Mucosa of stomach (tissue), 1 donor: ENCODE measurements at regions not wholly inside any gene's neighbourhood (a gene's known extent, or its start where the extent isn't known, plus 50 kb on each side); places are given as distances from the start of the nearest gene placed in this dataset.

Experiments used
- H3K27me3 ChIP-seq: one replicate; pipeline ENCODE4 v1.7.0; 2013; ENCODE audit warnings: mild to moderate bottlenecking, low read length; ENCODE audit not compliant: control insufficient read depth, insufficient read depth
- H3K36me3 ChIP-seq: one replicate; pipeline ENCODE4 v1.7.0; 2013; ENCODE audit warnings: low read length; ENCODE audit not compliant: control insufficient read depth, insufficient read depth
- H3K4me1 ChIP-seq: one replicate; pipeline ENCODE4 v1.7.0; 2013; ENCODE audit warnings: mild to moderate bottlenecking, low read length; ENCODE audit not compliant: control insufficient read depth, insufficient read depth
- H3K4me3 ChIP-seq: one replicate; pipeline ENCODE4 v1.7.0; 2013; ENCODE audit warnings: low read length
- H3K9ac ChIP-seq: one replicate; pipeline ENCODE4 v1.7.0; 2013; ENCODE audit warnings: mild to moderate bottlenecking, low read length, moderate library complexity
- H3K9me3 ChIP-seq: one replicate; pipeline ENCODE4 v1.7.0; 2013; ENCODE audit warnings: mild to moderate bottlenecking, low read length, moderate library complexity; ENCODE audit not compliant: control insufficient read depth
- donor health status: Pancreatic carcinoma.

DNA sequence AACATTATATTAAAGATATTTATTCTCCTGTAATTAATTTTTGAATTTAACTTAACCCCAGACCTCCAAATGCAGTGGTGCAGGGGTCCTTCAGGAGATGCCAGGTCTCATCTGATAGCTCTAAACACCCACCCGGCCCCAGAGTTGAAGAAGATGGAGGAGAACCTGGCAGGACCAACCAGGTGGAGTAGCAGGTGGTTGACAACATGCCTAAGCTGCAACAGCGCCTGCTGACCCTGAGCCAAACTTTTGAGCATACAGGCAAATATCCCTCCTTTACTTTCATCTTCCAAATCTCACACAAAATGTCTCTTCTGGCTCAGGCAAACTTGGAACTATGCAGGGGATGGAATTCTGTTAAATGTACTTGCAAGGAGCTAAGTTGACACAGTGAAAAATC, 145.3 kb upstream of the TCF21 start:
- no peaks in the 10 kb centered on the region for H3K27me3 ChIP-seq
- no peak overlapping the region for H3K9ac ChIP-seq
- H3K4me3 ChIP-seq, result no peak overlapping the region
- no peaks in the 10 kb centered on the region for H3K9me3 ChIP-seq
- H3K4me1 ChIP-seq, result no peaks in the 10 kb centered on the region
- no peaks in the 10 kb centered on the region for H3K36me3 ChIP-seq

DNA sequence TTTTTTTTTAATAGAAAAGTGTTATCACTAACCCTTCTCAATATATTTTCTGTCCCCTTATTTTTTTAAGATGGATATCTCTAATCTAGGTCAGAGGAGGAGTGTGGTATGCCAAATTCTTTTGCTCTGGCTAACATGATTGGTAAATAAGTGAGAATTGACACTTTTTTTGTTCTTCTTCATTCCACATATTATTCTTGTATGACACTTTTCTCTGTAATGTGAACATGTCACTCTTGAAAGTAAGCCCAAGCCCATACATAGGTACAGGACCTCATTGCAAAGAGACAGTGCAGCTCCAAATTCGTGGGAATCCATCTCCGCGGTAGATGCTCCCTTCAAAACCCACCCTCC, 142.5 kb upstream of the TCF21 start:
- H3K4me3 ChIP-seq, result no peak overlapping the region
- no peaks in the 10 kb centered on the region for H3K9me3 ChIP-seq
- no peaks in the 10 kb centered on the region for H3K27me3 ChIP-seq
- no peaks in the 10 kb centered on the region for H3K36me3 ChIP-seq
- no peak overlapping the region for H3K9ac ChIP-seq
- H3K4me1 ChIP-seq, result no peaks in the 10 kb centered on the region

- no peaks in the 10 kb centered on the region for H3K4me1 ChIP-seq
- no peaks in the 10 kb centered on the region for H3K9me3 ChIP-seq
- H3K27me3 ChIP-seq, result no peaks in the 10 kb centered on the region
- H3K4me3 ChIP-seq, result no peak overlapping the region
- H3K36me3 ChIP-seq, result no peaks in the 10 kb centered on the region
- H3K9ac ChIP-seq, result no peak overlapping the region
Observed at GRCh38 chr6:133748628-133749027, 140.3 kb upstream of the TCF21 start.

- Histone ChIP-seq H3K9ac (no peak overlapping the region), H3K27me3 (no peaks in the 10 kb centered on the region), H3K4me3 (no peak overlapping the region), H3K4me1 (peaks cover 5% of the 10 kb centered on the region), H3K36me3 (no peaks in the 10 kb centered on the region), H3K9me3 (no peaks in the 10 kb centered on the region)
Observed at GRCh38 chr6:133749427-133749826, 139.5 kb upstream of the TCF21 start.

GRCh38 chr6:133752129-133752528, 136.8 kb upstream of the TCF21 start:
- Histone ChIP-seq H3K27me3 (no peaks in the 10 kb centered on the region), H3K4me1 (peaks cover 5% of the 10 kb centered on the region), H3K36me3 (no peaks in the 10 kb centered on the region), H3K9ac (no peak overlapping the region), H3K9me3 (no peaks in the 10 kb centered on the region), H3K4me3 (no peak overlapping the region)

- H3K9ac ChIP-seq, result no peak overlapping the region
- no peaks in the 10 kb centered on the region for H3K36me3 ChIP-seq
- no peaks in the 10 kb centered on the region for H3K9me3 ChIP-seq
- no peak overlapping the region for H3K4me3 ChIP-seq
- no peaks in the 10 kb centered on the region for H3K27me3 ChIP-seq
- H3K4me1 ChIP-seq, result peaks cover 5% of the 10 kb centered on the region
Observed at GRCh38 chr6:133753756-133754155, 135.2 kb upstream of the TCF21 start.

DNA sequence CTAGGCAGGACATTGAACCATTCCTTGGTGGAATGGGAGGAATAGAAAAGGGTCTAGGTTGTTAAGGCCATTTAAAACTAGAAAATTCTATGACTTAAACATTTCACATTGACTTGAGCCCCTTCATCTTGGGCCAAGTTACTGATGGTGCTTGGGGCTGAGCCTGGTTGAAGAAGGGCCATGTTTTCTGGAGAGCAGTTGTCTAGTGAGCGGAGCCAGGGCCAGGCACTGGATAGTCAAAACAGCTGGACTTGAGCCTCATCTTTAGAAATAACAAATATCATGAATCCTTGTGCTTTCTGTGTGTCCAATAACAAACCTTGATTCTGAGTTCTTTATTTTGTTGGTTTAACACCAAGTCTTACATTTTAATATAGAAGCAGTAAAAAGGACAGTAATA, 134.6 kb upstream of the TCF21 start:
- H3K9ac ChIP-seq, result no peak overlapping the region
- no peaks in the 10 kb centered on the region for H3K36me3 ChIP-seq
- no peaks in the 10 kb centered on the region for H3K9me3 ChIP-seq
- H3K4me3 ChIP-seq, result no peak overlapping the region
- peaks cover 5% of the 10 kb centered on the region for H3K4me1 ChIP-seq
- H3K27me3 ChIP-seq, result no peaks in the 10 kb centered on the region

DNA sequence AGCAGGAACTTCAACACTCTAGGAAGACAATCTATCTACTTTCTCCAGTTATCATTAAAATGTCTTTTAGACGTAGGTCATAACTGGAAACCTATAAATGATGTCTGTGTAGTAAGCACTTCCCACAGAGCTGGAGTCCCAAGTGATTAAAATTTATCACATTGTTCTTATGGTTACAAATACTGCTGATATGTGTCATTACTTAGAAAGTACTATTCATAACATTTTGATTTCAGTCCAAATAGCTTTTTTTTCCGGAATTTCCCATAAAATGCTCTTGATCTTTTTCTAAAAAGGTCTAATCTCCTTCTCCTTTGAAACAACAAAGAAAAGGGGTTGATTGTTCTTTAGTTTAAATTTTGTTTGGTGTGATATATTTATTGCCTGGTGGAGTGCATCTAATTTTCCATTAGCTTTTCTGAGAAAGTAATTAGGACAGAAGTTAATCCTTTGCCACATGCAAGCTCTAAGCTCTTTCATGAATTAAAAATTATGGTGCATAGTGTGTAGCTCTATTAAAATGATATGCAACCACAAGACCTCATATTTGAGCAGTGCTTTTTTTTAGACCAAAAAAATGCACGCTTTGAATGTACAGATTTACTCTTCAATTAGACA, 132.7 kb upstream of the TCF21 start:
- Histone ChIP-seq H3K4me1 (peaks cover 5% of the 10 kb centered on the region), H3K9me3 (no peaks in the 10 kb centered on the region), H3K9ac (no peak overlapping the region), H3K27me3 (no peaks in the 10 kb centered on the region), H3K36me3 (no peaks in the 10 kb centered on the region), H3K4me3 (no peak overlapping the region)

GRCh38 chr6:133757335-133757734, 131.6 kb upstream of the TCF21 start:
- Histone ChIP-seq H3K36me3 (no peaks in the 10 kb centered on the region), H3K27me3 (no peaks in the 10 kb centered on the region), H3K9me3 (no peaks in the 10 kb centered on the region), H3K4me1 (peaks cover 5% of the 10 kb centered on the region), H3K4me3 (no peak overlapping the region), H3K9ac (no peak overlapping the region)

DNA sequence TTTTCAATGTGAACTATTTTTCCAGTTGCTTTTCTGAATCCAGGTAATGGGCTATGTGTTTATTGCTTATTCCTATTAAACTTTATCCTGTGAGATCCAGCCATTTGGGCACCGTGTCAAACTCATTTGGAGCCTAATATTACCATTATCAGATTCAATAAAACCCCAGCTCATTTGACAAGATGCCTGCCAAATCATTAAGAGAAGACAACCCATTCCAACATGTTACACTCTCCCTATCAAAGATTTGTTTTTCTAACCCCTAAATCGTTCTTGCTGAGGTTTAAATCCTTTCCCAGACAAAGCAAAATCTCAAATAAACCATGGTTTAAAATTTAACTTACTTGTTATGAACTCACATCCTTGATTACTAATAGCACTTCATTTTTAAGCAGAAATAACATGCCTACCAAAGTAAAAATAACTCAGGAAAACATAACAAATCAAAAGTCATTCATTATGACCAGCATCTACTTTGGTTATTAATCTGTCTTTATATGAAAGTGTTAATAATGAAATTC, 130.0 kb upstream of the TCF21 start:
- Histone ChIP-seq H3K36me3 (no peaks in the 10 kb centered on the region), H3K9ac (no peak overlapping the region), H3K4me3 (no peak overlapping the region), H3K4me1 (peaks cover 3% of the 10 kb centered on the region), H3K27me3 (no peaks in the 10 kb centered on the region), H3K9me3 (no peaks in the 10 kb centered on the region)

- no peak overlapping the region for H3K4me3 ChIP-seq
- H3K9me3 ChIP-seq, result no peaks in the 10 kb centered on the region
- H3K36me3 ChIP-seq, result no peaks in the 10 kb centered on the region
- H3K9ac ChIP-seq, result no peak overlapping the region
- no peaks in the 10 kb centered on the region for H3K4me1 ChIP-seq
- no peaks in the 10 kb centered on the region for H3K27me3 ChIP-seq
Observed at GRCh38 chr6:133759524-133759923, 129.4 kb upstream of the TCF21 start.

DNA sequence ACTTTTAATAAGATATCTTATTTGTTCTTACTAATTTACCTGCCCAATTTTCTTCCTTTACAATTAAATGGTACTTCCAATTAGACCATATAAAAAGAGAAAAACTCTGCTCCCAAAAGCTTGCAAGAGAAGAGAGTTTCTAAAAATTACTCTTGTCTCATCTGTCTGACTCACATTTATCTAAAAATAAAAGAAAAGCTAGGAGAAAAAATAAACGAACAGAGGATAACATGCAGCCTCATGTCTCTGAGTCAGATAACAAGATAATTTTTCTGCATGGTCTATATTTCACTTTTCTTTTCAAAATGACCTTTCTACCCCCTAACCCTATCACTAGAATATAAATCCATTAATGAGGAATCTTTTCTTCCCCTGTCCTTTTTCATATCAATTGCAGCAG, 127.2 kb upstream of the TCF21 start:
- Histone ChIP-seq H3K4me3 (no peak overlapping the region), H3K27me3 (no peaks in the 10 kb centered on the region), H3K36me3 (no peaks in the 10 kb centered on the region), H3K9me3 (no peaks in the 10 kb centered on the region), H3K4me1 (no peaks in the 10 kb centered on the region), H3K9ac (no peak overlapping the region)
